NB4 (cell line): ENCODE measurements at regions not wholly inside any gene's neighbourhood (a gene's known extent, or its start where the extent isn't known, plus 50 kb on each side); places are given as distances from the start of the nearest gene placed in this dataset.
"Not testable (repeated sequence)": the region's sequence is repeated elsewhere in the genome, so short reads cannot be mapped to it uniquely, and the experiment has no call there.

ENCODE experiments used
- DNase-seq: peaks from one replicate; pipeline ENCODE4 v3.0.0; 2010; ENCODE audit warnings: low read depth
- H3K4me3 ChIP-seq: one replicate; pipeline ENCODE4 v1.5.1; 2011; ENCODE audit warnings: mild to moderate bottlenecking, low read depth, low read length, moderate library complexity
- CTCF ChIP-seq: IDR thresholded peaks from one replicate; pipeline ENCODE4 v1.5.1; 2012; ENCODE audit warnings: low read depth, low read length
- MAX ChIP-seq: IDR thresholded peaks from 2 replicates; pipeline ENCODE4 v1.6.1; 2011; ENCODE audit warnings: low read depth, low read length
- MYC ChIP-seq: IDR thresholded peaks from 2 replicates; pipeline ENCODE4 v1.6.1; 2011; ENCODE audit warnings: low read depth, low read length
- POLR2A ChIP-seq: IDR thresholded peaks from 2 replicates; pipeline ENCODE4 v1.6.1; 2011; ENCODE audit warnings: mild to moderate bottlenecking; ENCODE audit not compliant: insufficient read length; ENCODE audit errors: extremely low read depth

GRCh38 chr7:116365797-116366196, 133.7 kb upstream of the CAV2 start:
- H3K4me3 ChIP-seq = no peak overlapping the region
- DNase-seq = no peak
- TF ChIP-seq MYC = no peak
- no peak for TF ChIP-seq POLR2A
- no peak for TF ChIP-seq MAX
- TF ChIP-seq CTCF = no peak

GRCh38 chr7:116367171-116367813, 132.2 kb upstream of the CAV2 start:
- TF ChIP-seq MAX = no peak
- no peak for TF ChIP-seq CTCF
- no peak for TF ChIP-seq MYC
- no peak for TF ChIP-seq POLR2A
- no peak for DNase-seq
- H3K4me3 ChIP-seq = no peak overlapping the region

- no peak overlapping the region for H3K4me3 ChIP-seq
- no peak for DNase-seq
- TF ChIP-seq CTCF (no peak), POLR2A (no peak), MAX (no peak), MYC (no peak)
Measured at GRCh38 chr7:116368965-116369364, 130.6 kb upstream of the CAV2 start.

- H3K4me3 ChIP-seq, DNase-seq: not testable (repeated sequence)
Measured at GRCh38 chr7:116371536-116371935, 128.0 kb upstream of the CAV2 start.

- not testable (repeated sequence) for H3K4me3 ChIP-seq, DNase-seq
Measured at GRCh38 chr7:116373229-116373628, 126.3 kb upstream of the CAV2 start.

- DNase-seq = no peak
- TF ChIP-seq MAX (no peak), CTCF (no peak), POLR2A (no peak), MYC (no peak)
- no peak overlapping the region for H3K4me3 ChIP-seq
Measured at GRCh38 chr7:116377721-116378120, 121.8 kb upstream of the CAV2 start.

- DNase-seq = no peak
- no peak for TF ChIP-seq MYC
- no peak for TF ChIP-seq MAX
- H3K4me3 ChIP-seq = no peak overlapping the region
Measured at GRCh38 chr7:116380025-116380424, 119.5 kb upstream of the CAV2 start.

GRCh38 chr7:116382375-116382774, 117.2 kb upstream of the CAV2 start:
- no peak for DNase-seq
- TF ChIP-seq CTCF (no peak), POLR2A (no peak), MYC (no peak), MAX (no peak)
- no peak overlapping the region for H3K4me3 ChIP-seq
